ENCODE measurements at regions not wholly inside any gene's neighbourhood (a gene's known extent, or its start where the extent isn't known, plus 50 kb on each side); places are given as distances from the start of the nearest gene placed in this dataset.

DNA sequence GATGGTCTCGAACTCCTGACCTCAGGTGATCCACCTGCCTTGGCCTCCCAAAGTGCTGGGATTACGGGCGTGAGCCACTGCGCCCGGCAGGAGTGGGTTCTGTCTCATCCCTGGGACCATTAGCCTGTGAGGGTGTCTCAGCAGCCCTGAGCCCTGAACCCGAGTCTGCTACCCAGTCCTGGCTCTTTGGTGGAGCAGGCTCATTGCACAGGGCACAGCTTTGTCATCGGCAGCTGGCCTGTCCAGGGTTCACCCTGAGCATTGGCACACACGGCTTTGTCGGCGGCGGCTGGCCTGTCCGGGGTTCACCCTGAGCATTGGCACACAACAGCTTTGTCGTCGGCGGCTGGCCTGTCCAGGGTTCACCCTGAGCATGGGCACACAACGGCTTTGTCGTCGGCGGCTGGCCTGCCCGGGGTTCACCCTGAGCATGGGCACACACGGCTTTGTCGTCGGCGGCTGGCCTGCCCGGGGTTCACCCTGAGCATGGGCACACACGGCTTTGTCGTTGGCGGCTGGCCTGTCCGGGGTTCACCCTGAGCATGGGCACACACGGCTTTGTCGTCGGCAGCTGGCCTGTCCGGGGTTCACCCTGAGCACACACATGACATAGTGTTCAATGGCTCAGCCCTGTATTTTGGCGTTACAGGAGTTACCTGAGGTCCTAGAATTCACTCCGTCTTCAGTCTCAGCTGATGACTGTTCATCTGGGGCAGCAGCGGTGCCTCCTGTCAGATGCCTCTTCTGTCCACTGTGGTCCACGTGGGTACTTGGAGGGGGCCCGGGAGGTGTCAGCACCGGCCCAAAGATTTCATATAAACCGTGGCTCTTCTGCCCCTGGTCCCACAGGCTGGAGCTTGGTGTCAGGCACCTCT, 1082.5 kb downstream of the BRD1 start:
- H3K27me3 ChIP-seq (ENCODE audit: insufficient read depth, poor library complexity, severe bottlenecking), result no peaks in the 10 kb centered on the region
- ATAC-seq (ENCODE audit: low read depth), result no peak
- H3K36me3 ChIP-seq (ENCODE audit: low read depth), result no peaks in the 10 kb centered on the region
- no peaks in the 10 kb centered on the region for H3K9me3 ChIP-seq (ENCODE audit: severe bottlenecking)
- TF ChIP-seq, protein P1, sequence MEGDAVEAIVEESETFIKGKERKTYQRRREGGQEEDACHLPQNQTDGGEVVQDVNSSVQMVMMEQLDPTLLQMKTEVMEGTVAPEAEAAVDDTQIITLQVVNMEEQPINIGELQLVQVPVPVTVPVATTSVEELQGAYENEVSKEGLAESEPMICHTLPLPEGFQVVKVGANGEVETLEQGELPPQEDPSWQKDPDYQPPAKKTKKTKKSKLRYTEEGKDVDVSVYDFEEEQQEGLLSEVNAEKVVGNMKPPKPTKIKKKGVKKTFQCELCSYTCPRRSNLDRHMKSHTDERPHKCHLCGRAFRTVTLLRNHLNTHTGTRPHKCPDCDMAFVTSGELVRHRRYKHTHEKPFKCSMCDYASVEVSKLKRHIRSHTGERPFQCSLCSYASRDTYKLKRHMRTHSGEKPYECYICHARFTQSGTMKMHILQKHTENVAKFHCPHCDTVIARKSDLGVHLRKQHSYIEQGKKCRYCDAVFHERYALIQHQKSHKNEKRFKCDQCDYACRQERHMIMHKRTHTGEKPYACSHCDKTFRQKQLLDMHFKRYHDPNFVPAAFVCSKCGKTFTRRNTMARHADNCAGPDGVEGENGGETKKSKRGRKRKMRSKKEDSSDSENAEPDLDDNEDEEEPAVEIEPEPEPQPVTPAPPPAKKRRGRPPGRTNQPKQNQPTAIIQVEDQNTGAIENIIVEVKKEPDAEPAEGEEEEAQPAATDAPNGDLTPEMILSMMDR (IDR thresholded peaks at IDR 0.05; ENCODE audit: poor library complexity, severe bottlenecking), result no peak
- no peak for DNase-seq (ENCODE audit: low spot score)
- no peak overlapping the region for H3K27ac ChIP-seq (ENCODE audit: poor library complexity, severe bottlenecking)
- no peak overlapping the region for H3K4me3 ChIP-seq (ENCODE audit: severe bottlenecking)
- H3K4me1 ChIP-seq (ENCODE audit: insufficient read depth, poor library complexity, severe bottlenecking), result no peaks in the 10 kb centered on the region

- no peak for ATAC-seq (ENCODE audit: low read depth)
Measured at GRCh38 chr22:48744283-48744641, 1083.4 kb downstream of the BRD1 start.

DNA sequence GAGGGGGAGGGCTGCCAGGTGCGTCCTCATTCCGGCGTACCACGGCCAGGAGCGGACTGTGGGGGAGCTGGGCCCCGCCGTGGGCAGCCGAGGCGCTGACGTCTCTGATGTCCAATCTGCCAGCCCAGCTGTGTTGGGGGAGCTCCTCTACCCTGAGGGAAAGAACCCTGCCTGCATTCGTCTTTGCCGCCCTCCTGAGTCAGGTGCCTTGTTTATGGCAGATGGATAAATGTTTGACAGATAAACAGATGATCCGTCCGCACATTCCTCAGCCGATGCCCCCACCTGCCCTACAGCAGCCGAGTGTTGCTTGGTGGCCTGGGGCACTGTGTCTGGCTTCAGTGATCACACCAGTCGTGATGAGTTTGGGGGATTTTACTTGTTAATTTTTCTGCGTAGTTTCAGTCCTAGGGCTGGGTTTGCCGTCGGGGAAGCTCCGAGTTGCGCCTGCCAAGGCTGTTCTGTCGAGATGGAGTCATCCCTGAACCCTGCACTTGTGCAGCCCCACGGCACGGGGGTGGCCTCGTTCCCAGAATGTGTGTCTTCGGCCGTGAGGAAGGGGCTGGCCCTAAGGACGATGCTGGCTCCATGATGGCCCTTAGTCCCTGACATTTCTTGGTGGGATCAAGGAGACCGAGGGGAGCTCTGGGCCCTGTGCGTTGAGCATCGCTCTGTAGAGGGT, 1083.9 kb downstream of the BRD1 start:
- no peaks in the 10 kb centered on the region for H3K9me3 ChIP-seq (ENCODE audit: severe bottlenecking)

More at GRCh38 chr22:48744283-48744641, 1083.4 kb downstream of the BRD1 start:
- TF ChIP-seq, protein P1 (IDR thresholded peaks at IDR 0.05; ENCODE audit: poor library complexity, severe bottlenecking), result no peak
- Histone ChIP-seq H3K4me1 (ENCODE audit: insufficient read depth, poor library complexity, severe bottlenecking) (no peaks in the 10 kb centered on the region), H3K4me3 (ENCODE audit: severe bottlenecking) (no peak overlapping the region), H3K36me3 (ENCODE audit: low read depth) (no peaks in the 10 kb centered on the region), H3K27me3 (ENCODE audit: insufficient read depth, poor library complexity, severe bottlenecking) (no peaks in the 10 kb centered on the region), H3K9me3 (ENCODE audit: severe bottlenecking) (no peaks in the 10 kb centered on the region), H3K27ac (ENCODE audit: poor library complexity, severe bottlenecking) (no peak overlapping the region)
- DNase-seq (ENCODE audit: low spot score), result no peak

DNA sequence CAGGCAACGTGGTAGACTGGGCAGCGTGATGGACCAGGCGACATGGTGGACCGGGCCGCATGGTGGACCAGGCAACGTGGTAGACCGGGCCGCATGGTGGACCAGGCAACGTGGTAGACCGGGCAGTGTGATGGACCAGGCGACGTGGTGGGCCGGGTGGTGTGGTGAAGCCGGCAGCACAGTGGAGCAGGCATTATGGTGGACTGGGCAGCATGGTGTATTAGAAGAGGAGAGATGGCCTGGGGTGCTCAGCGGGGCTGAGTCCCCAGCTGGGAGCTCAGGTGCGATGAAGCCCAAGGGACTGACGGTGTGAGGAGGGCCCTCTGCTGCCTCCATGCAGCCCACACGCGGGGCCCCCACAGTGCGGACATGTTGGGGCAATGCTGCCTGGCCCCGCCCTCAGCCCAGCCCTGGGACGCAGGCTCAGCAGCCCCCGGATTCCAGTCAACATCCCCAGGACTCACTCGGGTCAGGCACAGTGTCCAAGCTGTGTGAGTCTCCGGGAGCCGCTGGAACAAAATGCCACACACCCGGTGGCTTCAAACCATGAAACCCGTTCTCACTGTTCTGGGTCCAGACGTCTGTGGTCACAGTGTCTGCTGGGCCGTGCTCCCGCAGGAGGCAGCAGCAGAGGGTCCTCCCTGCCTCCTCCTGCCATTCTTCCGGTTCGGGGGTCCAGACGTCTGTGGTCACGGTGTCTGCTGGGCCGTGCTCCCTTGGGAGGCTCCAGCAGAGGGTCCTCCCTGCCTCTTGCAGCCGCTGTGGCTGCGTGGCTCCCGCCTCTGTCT, 1084.9 kb downstream of the BRD1 start:
- TF ChIP-seq, protein P1 (IDR thresholded peaks at IDR 0.05; ENCODE audit: poor library complexity, severe bottlenecking), result no peak
- no peak for DNase-seq (ENCODE audit: low spot score)
- H3K4me1 ChIP-seq (ENCODE audit: insufficient read depth, poor library complexity, severe bottlenecking), result no peaks in the 10 kb centered on the region
- no peaks in the 10 kb centered on the region for H3K36me3 ChIP-seq (ENCODE audit: low read depth)
- H3K4me3 ChIP-seq (ENCODE audit: severe bottlenecking), result no peak overlapping the region
- no peak for ATAC-seq (ENCODE audit: low read depth)
- no peak overlapping the region for H3K27ac ChIP-seq (ENCODE audit: poor library complexity, severe bottlenecking)
- no peaks in the 10 kb centered on the region for H3K9me3 ChIP-seq (ENCODE audit: severe bottlenecking)
- no peaks in the 10 kb centered on the region for H3K27me3 ChIP-seq (ENCODE audit: insufficient read depth, poor library complexity, severe bottlenecking)

More for the DNA sequence above, 1083.9 kb downstream of the BRD1 start:
- DNase-seq (ENCODE audit: low spot score) (no peak), ATAC-seq (ENCODE audit: low read depth) (no peak)
- H3K4me3 ChIP-seq (ENCODE audit: severe bottlenecking), result no peak overlapping the region
- TF ChIP-seq, protein P1 (IDR thresholded peaks at IDR 0.05; ENCODE audit: poor library complexity, severe bottlenecking), result no peak
- H3K36me3 ChIP-seq (ENCODE audit: low read depth), result no peaks in the 10 kb centered on the region
- no peaks in the 10 kb centered on the region for H3K4me1 ChIP-seq (ENCODE audit: insufficient read depth, poor library complexity, severe bottlenecking)
- no peaks in the 10 kb centered on the region for H3K27me3 ChIP-seq (ENCODE audit: insufficient read depth, poor library complexity, severe bottlenecking)
- H3K27ac ChIP-seq (ENCODE audit: poor library complexity, severe bottlenecking), result no peak overlapping the region
